ENCODE measurements at regions not wholly inside any gene's neighbourhood (a gene's known extent, or its start where the extent isn't known, plus 50 kb on each side); places are given as distances from the start of the nearest gene placed in this dataset.

GRCh38 chr14:89641495-89642175 lies 224.6 kb upstream of the FOXN3 start:
- Mint-ChIP-seq H3K36me3 (ENCODE audit: low read depth) (no peaks in the 10 kb centered on the region), H3K27ac (no peak overlapping the region), H3K27me3 (no peaks in the 10 kb centered on the region), H3K4me3 (no peak overlapping the region), H3K9me3 (peaks cover 9% of the 10 kb centered on the region), H3K4me1 (ENCODE audit: low read depth) (no peaks in the 10 kb centered on the region)
- intact Hi-C loops (cut with micrococcal nuclease), result no loop called here

- Mint-ChIP-seq H3K9me3 (peaks cover 9% of the 10 kb centered on the region), H3K4me1 (ENCODE audit: low read depth) (no peaks in the 10 kb centered on the region), H3K27ac (no peak overlapping the region), H3K4me3 (no peak overlapping the region), H3K36me3 (ENCODE audit: low read depth) (no peaks in the 10 kb centered on the region), H3K27me3 (no peaks in the 10 kb centered on the region)
- intact Hi-C loops (cut with micrococcal nuclease), result no loop called here
Observed at GRCh38 chr14:89640141-89640540, 223.1 kb upstream of the FOXN3 start.

GRCh38 chr14:89639687-89640086 lies 222.7 kb upstream of the FOXN3 start:
- Mint-ChIP-seq H3K9me3 (peaks cover 9% of the 10 kb centered on the region), H3K4me1 (ENCODE audit: low read depth) (no peaks in the 10 kb centered on the region), H3K4me3 (no peak overlapping the region), H3K27ac (no peak overlapping the region), H3K27me3 (no peaks in the 10 kb centered on the region), H3K36me3 (ENCODE audit: low read depth) (no peaks in the 10 kb centered on the region)
- intact Hi-C loops (cut with micrococcal nuclease), result no loop called here

- Mint-ChIP-seq H3K27me3 (no peaks in the 10 kb centered on the region), H3K4me3 (no peak overlapping the region), H3K4me1 (ENCODE audit: low read depth) (no peaks in the 10 kb centered on the region), H3K36me3 (ENCODE audit: low read depth) (no peaks in the 10 kb centered on the region), H3K9me3 (peaks cover 9% of the 10 kb centered on the region), H3K27ac (no peak overlapping the region)
- intact Hi-C loops (cut with micrococcal nuclease), result no loop called here
Observed at GRCh38 chr14:89638891-89639290, 221.9 kb upstream of the FOXN3 start.

GRCh38 chr14:89637581-89637980 lies 220.5 kb upstream of the FOXN3 start:
- Mint-ChIP-seq H3K27ac (no peak overlapping the region), H3K27me3 (no peaks in the 10 kb centered on the region), H3K36me3 (ENCODE audit: low read depth) (no peaks in the 10 kb centered on the region), H3K4me1 (ENCODE audit: low read depth) (peaks cover 7% of the 10 kb centered on the region), H3K9me3 (peaks cover 9% of the 10 kb centered on the region), H3K4me3 (no peak overlapping the region)
- intact Hi-C loops (cut with micrococcal nuclease), result no loop called here

GRCh38 chr14:89635615-89636014 lies 218.6 kb upstream of the FOXN3 start:
- peaks cover 9% of the 10 kb centered on the region for H3K9me3 Mint-ChIP-seq
- no peak overlapping the region for H3K4me3 Mint-ChIP-seq
- no peak overlapping the region for H3K27ac Mint-ChIP-seq
- H3K27me3 Mint-ChIP-seq, result no peaks in the 10 kb centered on the region
- intact Hi-C loops (cut with micrococcal nuclease), result no loop called here
- H3K36me3 Mint-ChIP-seq (ENCODE audit: low read depth), result no peaks in the 10 kb centered on the region
- peaks cover 7% of the 10 kb centered on the region for H3K4me1 Mint-ChIP-seq (ENCODE audit: low read depth)

GRCh38 chr14:89634037-89634436 lies 217.0 kb upstream of the FOXN3 start:
- Mint-ChIP-seq H3K27me3 (no peaks in the 10 kb centered on the region), H3K4me1 (ENCODE audit: low read depth) (peaks cover 14% of the 10 kb centered on the region), H3K4me3 (no peak overlapping the region), H3K9me3 (peaks cover 3% of the 10 kb centered on the region), H3K36me3 (ENCODE audit: low read depth) (no peaks in the 10 kb centered on the region), H3K27ac (no peak overlapping the region)
- intact Hi-C loops (cut with micrococcal nuclease), result no loop called here

- Mint-ChIP-seq H3K4me1 (ENCODE audit: low read depth) (peaks cover 18% of the 10 kb centered on the region), H3K27me3 (no peaks in the 10 kb centered on the region), H3K4me3 (no peak overlapping the region), H3K27ac (no peak overlapping the region), H3K9me3 (peaks cover 9% of the 10 kb centered on the region), H3K36me3 (ENCODE audit: low read depth) (no peaks in the 10 kb centered on the region)
- intact Hi-C loops (cut with micrococcal nuclease), result no loop called here
Observed at GRCh38 chr14:89630101-89630829, 213.2 kb upstream of the FOXN3 start.

GRCh38 chr14:89629383-89629782 lies 212.3 kb upstream of the FOXN3 start:
- Mint-ChIP-seq H3K36me3 (ENCODE audit: low read depth) (no peaks in the 10 kb centered on the region), H3K4me1 (ENCODE audit: low read depth) (peaks cover 18% of the 10 kb centered on the region), H3K27me3 (no peaks in the 10 kb centered on the region), H3K4me3 (no peak overlapping the region), H3K9me3 (peaks cover 9% of the 10 kb centered on the region), H3K27ac (no peak overlapping the region)
- intact Hi-C loops (cut with micrococcal nuclease), result no loop called here

- Mint-ChIP-seq H3K4me1 (ENCODE audit: low read depth) (peaks cover 17% of the 10 kb centered on the region), H3K27ac (no peak overlapping the region), H3K4me3 (no peak overlapping the region), H3K36me3 (ENCODE audit: low read depth) (no peaks in the 10 kb centered on the region), H3K27me3 (no peaks in the 10 kb centered on the region), H3K9me3 (peaks cover 9% of the 10 kb centered on the region)
- intact Hi-C loops (cut with micrococcal nuclease), result no loop called here
Observed at GRCh38 chr14:89628521-89628920, 211.5 kb upstream of the FOXN3 start.

- no peak overlapping the region for H3K4me3 Mint-ChIP-seq
- intact Hi-C loops (cut with micrococcal nuclease), result no loop called here
- peaks cover 9% of the 10 kb centered on the region for H3K9me3 Mint-ChIP-seq
- H3K27me3 Mint-ChIP-seq, result no peaks in the 10 kb centered on the region
- H3K36me3 Mint-ChIP-seq (ENCODE audit: low read depth), result no peaks in the 10 kb centered on the region
- peaks cover 11% of the 10 kb centered on the region for H3K4me1 Mint-ChIP-seq (ENCODE audit: low read depth)
- H3K27ac Mint-ChIP-seq, result no peak overlapping the region
Observed at GRCh38 chr14:89626233-89626806, 209.3 kb upstream of the FOXN3 start.

- intact Hi-C loops (cut with micrococcal nuclease), result no loop called here
- no peaks in the 10 kb centered on the region for H3K27me3 Mint-ChIP-seq
- peaks cover 14% of the 10 kb centered on the region for H3K4me1 Mint-ChIP-seq (ENCODE audit: low read depth)
- no peak overlapping the region for H3K27ac Mint-ChIP-seq
- H3K9me3 Mint-ChIP-seq, result peaks cover 9% of the 10 kb centered on the region
- H3K4me3 Mint-ChIP-seq, result no peak overlapping the region
- no peaks in the 10 kb centered on the region for H3K36me3 Mint-ChIP-seq (ENCODE audit: low read depth)
Observed at GRCh38 chr14:89625731-89626232, 208.7 kb upstream of the FOXN3 start.

GRCh38 chr14:89625244-89625713 lies 208.2 kb upstream of the FOXN3 start:
- Mint-ChIP-seq H3K9me3 (peaks cover 9% of the 10 kb centered on the region), H3K4me1 (ENCODE audit: low read depth) (peaks cover 16% of the 10 kb centered on the region), H3K27ac (no peak overlapping the region), H3K36me3 (ENCODE audit: low read depth) (no peaks in the 10 kb centered on the region), H3K4me3 (no peak overlapping the region), H3K27me3 (no peaks in the 10 kb centered on the region)
- intact Hi-C loops (cut with micrococcal nuclease), result no loop called here

- Mint-ChIP-seq H3K27ac (no peak overlapping the region), H3K36me3 (ENCODE audit: low read depth) (no peaks in the 10 kb centered on the region), H3K9me3 (peaks cover 9% of the 10 kb centered on the region), H3K4me1 (ENCODE audit: low read depth) (peaks cover 13% of the 10 kb centered on the region), H3K27me3 (no peaks in the 10 kb centered on the region), H3K4me3 (no peak overlapping the region)
- intact Hi-C loops (cut with micrococcal nuclease), result no loop called here
Observed at GRCh38 chr14:89624500-89625156, 207.6 kb upstream of the FOXN3 start.

Data from dendritic cell treated with granulocyte-macrophage colony-stimulating factor and Interleukin-4, amounts not matched to agents 40 ng/mL and 50 ng/mL, for 4 days (primary cell).